GM23338 (cell line): ENCODE measurements at regions not wholly inside any gene's neighbourhood (a gene's known extent, or its start where the extent isn't known, plus 50 kb on each side); places are given as distances from the start of the nearest gene placed in this dataset.

Source experiments
- ATAC-seq: fragments of 200-7000 bp; cut with Tn5 transposase; 3 replicates; pipeline ENCODE4 v1.9.1; 2020
- DNase-seq: peaks from one replicate; pipeline ENCODE4 v3.0.0-alpha.2; 2015; ENCODE audit warnings: low spot score
- H2AFZ ChIP-seq: fragments of 200-600 bp; sonication (generic); 2 replicates; pipeline ENCODE4 v1.8.0; 2016; ENCODE audit warnings: antibody characterized with exemption, mild to moderate bottlenecking, moderate library complexity
- H3F3A ChIP-seq: fragments of 200-600 bp; sonication (generic); replicated peaks from 2 replicates; pipeline ENCODE4 v1.8.0; 2017; ENCODE audit warnings: antibody characterized with exemption, mixed run types, low read depth
- H3K27ac ChIP-seq: fragments of 200-600 bp; sonication (generic); 2 replicates; pipeline ENCODE4 v1.6.1; 2016; ENCODE audit warnings: low read depth
- H3K27me3 ChIP-seq: fragments of 200-600 bp; sonication (generic); 2 replicates; pipeline ENCODE4 v1.8.0; 2016; ENCODE audit warnings: mild to moderate bottlenecking, mixed run types, moderate library complexity; ENCODE audit not compliant: insufficient read depth
- H3K36me3 ChIP-seq: fragments of 200-600 bp; sonication (generic); 2 replicates; pipeline ENCODE4 v1.8.0; 2016; ENCODE audit warnings: mild to moderate bottlenecking; ENCODE audit not compliant: insufficient read depth
- H3K4me1 ChIP-seq: fragments of 200-600 bp; sonication (generic); 2 replicates; pipeline ENCODE4 v1.8.0; 2016; ENCODE audit warnings: mild to moderate bottlenecking, moderate library complexity; ENCODE audit not compliant: insufficient read depth
- H3K4me2 ChIP-seq: fragments of 200-600 bp; sonication (generic); 2 replicates; pipeline ENCODE4 v1.7.1; 2017; ENCODE audit warnings: mixed run types
- H3K4me3 ChIP-seq: fragments of 200-600 bp; sonication (generic); 2 replicates; pipeline ENCODE4 v1.6.1; 2016; ENCODE audit warnings: mixed run types
- H3K79me2 ChIP-seq: fragments of 200-600 bp; sonication (generic); replicated peaks from 2 replicates; pipeline ENCODE4 v1.8.0; 2017; ENCODE audit warnings: mild to moderate bottlenecking; ENCODE audit not compliant: insufficient read depth
- H3K9me2 ChIP-seq: fragments of 200-600 bp; sonication (generic); 2 replicates; pipeline ENCODE4 v1.8.0; 2017; ENCODE audit not compliant: insufficient read depth
- H4K20me1 ChIP-seq: fragments of 200-600 bp; sonication (generic); replicated peaks from 2 replicates; pipeline ENCODE4 v1.8.0; 2017; ENCODE audit warnings: mild to moderate bottlenecking; ENCODE audit not compliant: insufficient read depth
- H3K27ac Mint-ChIP-seq: 2 replicates; pipeline ENCODE4 v1.8.0; 2020; ENCODE audit warnings: inconsistent platforms, mild to moderate bottlenecking, moderate library complexity, mixed read lengths
- H3K27me3 Mint-ChIP-seq: 3 replicates; pipeline ENCODE4 v1.8.0; 2022; ENCODE audit warnings: low read depth, mild to moderate bottlenecking, moderate library complexity, mixed read lengths, inconsistent platforms; ENCODE audit not compliant: insufficient read depth, poor library complexity
- H3K36me3 Mint-ChIP-seq: 3 replicates; pipeline ENCODE4 v1.8.0; 2021; ENCODE audit warnings: low read depth, mild to moderate bottlenecking, inconsistent platforms, moderate library complexity, mixed read lengths
- H3K4me1 Mint-ChIP-seq: 3 replicates; pipeline ENCODE4 v1.8.0; 2020; ENCODE audit warnings: mild to moderate bottlenecking, inconsistent platforms, mixed read lengths
- H3K4me3 Mint-ChIP-seq: 3 replicates; pipeline ENCODE4 v1.8.0; 2021; ENCODE audit warnings: moderate library complexity, mild to moderate bottlenecking, inconsistent platforms, mixed read lengths
- H3K9me3 Mint-ChIP-seq: 3 replicates; pipeline ENCODE4 v1.8.0; 2020; ENCODE audit warnings: moderate library complexity, mild to moderate bottlenecking, inconsistent platforms, mixed read lengths
- EZH2 ChIP-seq: fragments of 200-600 bp; sonication (generic); IDR thresholded peaks from one replicate; pipeline ENCODE4 v1.8.0; 2017; ENCODE audit warnings: antibody characterized with exemption, mild to moderate bottlenecking, low read depth; ENCODE audit not compliant: unreplicated experiment
- NANOG ChIP-seq: IDR thresholded peaks from 2 replicates; pipeline ENCODE4 v1.6.1; 2016; ENCODE audit warnings: antibody characterized with exemption, borderline replicate concordance
- ZNF114 ChIP-seq: fragments of 250-450 bp; sonication (Bioruptor Pico); IDR thresholded peaks from 2 replicates; pipeline ENCODE4 v1.5.0; 2020; ENCODE audit warnings: mild to moderate bottlenecking, moderate library complexity
- TF ChIP-seq, protein P1 (sequence below): IDR thresholded peaks from one replicate; pipeline ENCODE4 v1.6.1; 2018; ENCODE audit warnings: antibody characterized with exemption; ENCODE audit not compliant: unreplicated experiment
- TF ChIP-seq, protein P2 (sequence below), 2 experiments: fragments of 200-600 bp in 1 of 2; sonication (generic) in 1 of 2; conservative IDR thresholded peaks; 2 replicates each; pipeline versions ENCODE4 v1.5.1 to v1.6.1; 2016 to 2017; ENCODE audit warnings: antibody characterized with exemption in 2 of 2, low read depth in 2 of 2, mild to moderate bottlenecking in 2 of 2, moderate library complexity in 1 of 2

DNA sequence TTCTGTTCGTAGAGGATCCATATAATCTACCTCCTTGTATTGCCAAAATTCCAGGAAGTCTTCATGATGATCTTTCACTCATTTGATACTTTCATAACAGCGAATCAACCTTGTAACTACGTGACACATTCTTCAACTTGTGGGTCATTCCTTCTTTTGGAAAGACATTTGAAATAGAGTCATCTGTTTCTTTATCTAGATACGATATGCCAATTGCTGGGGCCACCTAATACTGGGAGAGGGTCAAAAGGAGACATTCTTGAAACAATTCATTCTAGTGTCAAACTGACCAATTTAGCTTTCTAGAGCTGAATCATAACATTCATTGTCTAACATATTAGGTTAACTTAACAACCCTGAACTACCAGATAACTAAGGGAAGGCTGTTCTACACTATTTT lies 62.9 kb upstream of the SMAD1 start:
- Mint-ChIP-seq H3K4me1 (0 out of 3 replicates have a peak, but pooled peaks cover 3% of the 10 kb centered on the region), H3K27me3 (no peaks in the 10 kb centered on the region), H3K36me3 (peaks cover 3% of the 10 kb centered on the region; the same call in 2 of the 3 replicates), H3K27ac (no peak overlapping the region), H3K4me3 (no peak overlapping the region), H3K9me3 (peaks cover 5% of the 10 kb centered on the region; the same call in 1 of the 3 replicates)
- Histone ChIP-seq H3K4me1 (no peaks in the 10 kb centered on the region), H3K36me3 (no peaks in the 10 kb centered on the region), H3F3A (no peaks in the 10 kb centered on the region), H3K27ac (no peak overlapping the region), H2AFZ (no peak overlapping the region), H4K20me1 (no peaks in the 10 kb centered on the region), H3K27me3 (no peaks in the 10 kb centered on the region), H3K9me2 (no peaks in the 10 kb centered on the region), H3K4me3 (no peak overlapping the region), H3K4me2 (no peak overlapping the region), H3K79me2 (no peaks in the 10 kb centered on the region)
- DNase-seq (no peak), ATAC-seq (no peak)
- no peak for TF ChIP-seq NANOG

DNA sequence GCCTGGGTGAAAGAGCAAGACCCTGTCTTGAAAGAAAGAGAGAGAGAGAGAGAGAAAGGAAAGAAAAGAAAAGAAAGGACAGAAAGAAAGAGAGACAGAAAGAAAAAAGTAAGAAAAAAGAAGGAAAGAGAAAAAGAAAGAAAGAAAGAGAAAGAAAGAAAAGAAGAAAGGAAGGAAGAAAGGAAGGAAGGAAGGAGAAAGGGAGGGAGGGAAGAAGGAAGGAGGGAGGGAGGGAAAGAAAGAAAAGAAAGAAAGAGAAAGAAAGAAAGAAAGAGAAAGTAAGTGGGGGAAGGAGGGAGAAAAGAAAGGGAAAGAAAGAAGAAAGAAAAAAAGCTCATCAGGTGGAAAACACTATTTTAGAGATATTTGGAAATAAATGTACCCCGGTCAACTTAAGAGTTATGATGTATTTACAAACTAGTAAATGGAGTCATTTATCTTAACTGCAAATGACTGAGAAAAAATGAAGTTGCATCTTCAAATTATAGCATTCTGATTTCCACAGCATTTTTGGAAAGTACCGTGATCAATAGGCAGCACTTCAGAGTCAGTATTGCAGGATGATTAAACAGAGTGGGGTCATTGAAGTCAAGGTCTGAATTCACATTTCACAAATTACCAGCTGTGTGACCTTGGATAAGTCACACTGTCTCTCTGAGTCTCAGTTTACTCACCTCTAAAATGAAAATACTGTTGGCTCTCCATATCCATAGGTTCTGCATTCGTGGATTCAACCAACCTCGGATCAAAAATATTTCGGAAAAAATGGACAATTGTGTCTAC lies 64.1 kb upstream of the SMAD1 start:
- no peak overlapping the region for H3K4me2 ChIP-seq
- no peaks in the 10 kb centered on the region for H3K4me1 ChIP-seq
- Mint-ChIP-seq H3K4me3 (no peak overlapping the region), H3K27me3 (no peaks in the 10 kb centered on the region), H3K4me1 (no peaks in the 10 kb centered on the region), H3K9me3 (no peaks in the 10 kb centered on the region), H3K27ac (no peak overlapping the region), H3K36me3 (no peaks in the 10 kb centered on the region)
- ATAC-seq: no peak
- H3K79me2 ChIP-seq: no peaks in the 10 kb centered on the region
- H3K36me3 ChIP-seq: no peaks in the 10 kb centered on the region
- DNase-seq: no peak
- TF ChIP-seq, protein P1, sequence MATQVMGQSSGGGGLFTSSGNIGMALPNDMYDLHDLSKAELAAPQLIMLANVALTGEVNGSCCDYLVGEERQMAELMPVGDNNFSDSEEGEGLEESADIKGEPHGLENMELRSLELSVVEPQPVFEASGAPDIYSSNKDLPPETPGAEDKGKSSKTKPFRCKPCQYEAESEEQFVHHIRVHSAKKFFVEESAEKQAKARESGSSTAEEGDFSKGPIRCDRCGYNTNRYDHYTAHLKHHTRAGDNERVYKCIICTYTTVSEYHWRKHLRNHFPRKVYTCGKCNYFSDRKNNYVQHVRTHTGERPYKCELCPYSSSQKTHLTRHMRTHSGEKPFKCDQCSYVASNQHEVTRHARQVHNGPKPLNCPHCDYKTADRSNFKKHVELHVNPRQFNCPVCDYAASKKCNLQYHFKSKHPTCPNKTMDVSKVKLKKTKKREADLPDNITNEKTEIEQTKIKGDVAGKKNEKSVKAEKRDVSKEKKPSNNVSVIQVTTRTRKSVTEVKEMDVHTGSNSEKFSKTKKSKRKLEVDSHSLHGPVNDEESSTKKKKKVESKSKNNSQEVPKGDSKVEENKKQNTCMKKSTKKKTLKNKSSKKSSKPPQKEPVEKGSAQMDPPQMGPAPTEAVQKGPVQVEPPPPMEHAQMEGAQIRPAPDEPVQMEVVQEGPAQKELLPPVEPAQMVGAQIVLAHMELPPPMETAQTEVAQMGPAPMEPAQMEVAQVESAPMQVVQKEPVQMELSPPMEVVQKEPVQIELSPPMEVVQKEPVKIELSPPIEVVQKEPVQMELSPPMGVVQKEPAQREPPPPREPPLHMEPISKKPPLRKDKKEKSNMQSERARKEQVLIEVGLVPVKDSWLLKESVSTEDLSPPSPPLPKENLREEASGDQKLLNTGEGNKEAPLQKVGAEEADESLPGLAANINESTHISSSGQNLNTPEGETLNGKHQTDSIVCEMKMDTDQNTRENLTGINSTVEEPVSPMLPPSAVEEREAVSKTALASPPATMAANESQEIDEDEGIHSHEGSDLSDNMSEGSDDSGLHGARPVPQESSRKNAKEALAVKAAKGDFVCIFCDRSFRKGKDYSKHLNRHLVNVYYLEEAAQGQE: no peak
- TF ChIP-seq ZNF114 (CRISPR knock-in tag) (no peak), EZH2 (no peak)
- TF ChIP-seq, protein P2, sequence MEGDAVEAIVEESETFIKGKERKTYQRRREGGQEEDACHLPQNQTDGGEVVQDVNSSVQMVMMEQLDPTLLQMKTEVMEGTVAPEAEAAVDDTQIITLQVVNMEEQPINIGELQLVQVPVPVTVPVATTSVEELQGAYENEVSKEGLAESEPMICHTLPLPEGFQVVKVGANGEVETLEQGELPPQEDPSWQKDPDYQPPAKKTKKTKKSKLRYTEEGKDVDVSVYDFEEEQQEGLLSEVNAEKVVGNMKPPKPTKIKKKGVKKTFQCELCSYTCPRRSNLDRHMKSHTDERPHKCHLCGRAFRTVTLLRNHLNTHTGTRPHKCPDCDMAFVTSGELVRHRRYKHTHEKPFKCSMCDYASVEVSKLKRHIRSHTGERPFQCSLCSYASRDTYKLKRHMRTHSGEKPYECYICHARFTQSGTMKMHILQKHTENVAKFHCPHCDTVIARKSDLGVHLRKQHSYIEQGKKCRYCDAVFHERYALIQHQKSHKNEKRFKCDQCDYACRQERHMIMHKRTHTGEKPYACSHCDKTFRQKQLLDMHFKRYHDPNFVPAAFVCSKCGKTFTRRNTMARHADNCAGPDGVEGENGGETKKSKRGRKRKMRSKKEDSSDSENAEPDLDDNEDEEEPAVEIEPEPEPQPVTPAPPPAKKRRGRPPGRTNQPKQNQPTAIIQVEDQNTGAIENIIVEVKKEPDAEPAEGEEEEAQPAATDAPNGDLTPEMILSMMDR (conservative IDR thresholded peaks at IDR 0.05; ENCODE audit: low read depth in 2 of 2): no peak
- no peaks in the 10 kb centered on the region for H3F3A ChIP-seq
- no peaks in the 10 kb centered on the region for H3K27me3 ChIP-seq
- no peaks in the 10 kb centered on the region for H3K9me2 ChIP-seq
- H2AFZ ChIP-seq: peak overlapping the region; percentile 63; the same call in 1 of the 2 replicates
- no peak overlapping the region for H3K27ac ChIP-seq
- no peak overlapping the region for H3K4me3 ChIP-seq
- H4K20me1 ChIP-seq: no peaks in the 10 kb centered on the region
